BJ (cell line): ENCODE measurements at regions not wholly inside any gene's neighbourhood (a gene's known extent, or its start where the extent isn't known, plus 50 kb on each side); places are given as distances from the start of the nearest gene placed in this dataset.

Experiments used
- CTCF ChIA-PET: fragments of 350-600 bp; formaldehyde crosslinking; extraction: SDS; loops from one replicate; lab custom pipeline; 2021; ENCODE audit warnings: antibody characterized with exemption, inconsistent platforms; lab: Yijun Ruan, JAX
- POLR2A ChIA-PET: fragments of 300-600 bp; sonication (Branson Sonifier 250); formaldehyde crosslinking; extraction: SDS; loops from one replicate; lab custom pipeline; 2021; ENCODE audit warnings: antibody characterized with exemption; lab: Charles Lee
- DNase-seq: peaks from one replicate; pipeline ENCODE4 v3.0.0-alpha.2; 2011; ENCODE audit warnings: low read depth
- H3K27me3 ChIP-seq: 2 replicates; pipeline ENCODE4 v1.6.0; 2011; ENCODE audit warnings: low read length; ENCODE audit not compliant: control insufficient read depth, insufficient read depth
- H3K36me3 ChIP-seq: 2 replicates; pipeline ENCODE4 v1.5.1; 2011; ENCODE audit warnings: low read length; ENCODE audit not compliant: control insufficient read depth, insufficient read depth
- H3K4me3 ChIP-seq: 2 replicates; pipeline ENCODE4 v1.5.1; 2011; ENCODE audit warnings: low read depth, mild to moderate bottlenecking, control low read depth, low read length
- CTCF ChIP-seq: IDR thresholded peaks from 2 replicates; pipeline ENCODE4 v1.5.1; 2011; ENCODE audit warnings: low read depth, mild to moderate bottlenecking, control low read depth, inconsistent platforms, low read length, moderate library complexity; ENCODE audit not compliant: insufficient read depth

DNA sequence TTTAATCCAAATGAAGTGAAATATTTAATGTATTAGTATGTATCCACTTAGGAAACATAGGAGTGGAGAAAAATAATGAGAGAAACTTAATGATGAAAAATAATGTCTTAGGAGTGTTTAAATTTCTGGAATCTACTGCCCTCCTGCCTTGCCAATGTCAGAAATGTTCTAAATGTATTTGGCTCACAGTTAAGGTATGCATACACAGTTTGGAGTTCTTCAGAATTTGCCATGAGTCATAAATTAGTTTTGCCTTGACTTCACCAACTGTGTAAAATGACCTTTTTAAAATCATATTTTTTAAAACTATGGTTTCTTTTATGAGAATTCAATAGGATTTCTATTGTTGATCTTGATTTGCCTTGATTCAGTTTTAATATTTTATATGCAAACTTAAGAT is 191.7 kb upstream of the HSF2 start:
- no peak for TF ChIP-seq CTCF
- Histone ChIP-seq H3K4me3 (no peak overlapping the region), H3K36me3 (no peaks in the 10 kb centered on the region), H3K27me3 (no peaks in the 10 kb centered on the region)
- POLR2A ChIA-PET: no interaction called here
- CTCF ChIA-PET: no interaction called here
- no peak for DNase-seq

DNA sequence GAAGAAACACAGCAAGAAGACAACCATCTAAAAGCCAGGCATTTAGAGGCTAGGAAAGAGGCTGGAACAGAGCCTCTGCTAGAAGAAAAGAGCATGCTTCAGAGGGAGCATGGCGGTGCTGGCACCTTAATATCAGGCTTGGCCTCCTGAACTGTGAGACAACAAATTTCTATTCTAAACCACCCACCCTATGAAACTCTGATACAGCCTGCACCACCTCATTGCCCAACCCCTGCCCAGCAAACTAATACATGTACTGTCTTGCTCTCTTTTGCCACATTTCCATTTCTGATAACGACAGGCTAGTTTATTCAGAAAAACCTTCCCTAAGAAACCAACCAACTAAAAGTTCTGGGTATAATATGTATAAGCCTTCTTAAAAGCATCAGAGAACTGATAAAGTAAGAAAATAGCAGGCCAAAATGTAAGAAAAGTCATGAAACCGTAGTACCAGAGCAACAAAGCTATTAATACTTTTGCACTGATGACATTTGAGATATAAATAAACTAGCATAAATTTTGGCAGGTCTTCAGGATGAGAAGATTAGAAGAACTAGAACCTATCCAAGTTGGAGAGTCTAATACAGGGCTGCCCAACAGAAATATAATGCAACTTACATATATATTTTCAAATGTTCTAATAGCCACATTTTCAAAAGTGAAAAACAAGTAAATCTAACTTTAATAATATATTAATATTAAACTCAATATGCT is 184.7 kb upstream of the HSF2 start:
- H3K4me3 ChIP-seq: no peak overlapping the region
- TF ChIP-seq CTCF: no peak

GRCh38 chr6:122220254-122220653 is 179.2 kb upstream of the HSF2 start:
- CTCF ChIA-PET: no interaction called here
- H3K4me3 ChIP-seq: no peak overlapping the region
- no peak for TF ChIP-seq CTCF

More for the DNA sequence above, 184.7 kb upstream of the HSF2 start:
- Histone ChIP-seq H3K27me3 (no peaks in the 10 kb centered on the region), H3K36me3 (no peaks in the 10 kb centered on the region)
- POLR2A ChIA-PET: no interaction called here
- DNase-seq: no peak
- CTCF ChIA-PET: no interaction called here

GRCh38 chr6:122222761-122223160 is 176.7 kb upstream of the HSF2 start:
- DNase-seq: no peak
- H3K4me3 ChIP-seq: no peak overlapping the region
- CTCF ChIA-PET: no interaction called here
- POLR2A ChIA-PET: no interaction called here
- H3K36me3 ChIP-seq: no peaks in the 10 kb centered on the region
- H3K27me3 ChIP-seq: no peaks in the 10 kb centered on the region
- TF ChIP-seq CTCF: no peak

More at GRCh38 chr6:122220254-122220653, 179.2 kb upstream of the HSF2 start:
- POLR2A ChIA-PET: no interaction called here
- Histone ChIP-seq H3K27me3 (no peaks in the 10 kb centered on the region), H3K36me3 (no peaks in the 10 kb centered on the region)
- no peak for DNase-seq

- CTCF ChIA-PET: interaction anchor here (0.6 kb wide), 1 partner anchor 870 kb away, joined by 3 read pairs; no protein-coding TSS in a partner anchor
- DNase-seq: no peak
- no peaks in the 10 kb centered on the region for H3K27me3 ChIP-seq
- POLR2A ChIA-PET: no interaction called here
- H3K36me3 ChIP-seq: no peaks in the 10 kb centered on the region
- TF ChIP-seq CTCF: no peak
- no peak overlapping the region for H3K4me3 ChIP-seq
These were observed 176.2 kb upstream of the HSF2 start for GRCh38 chr6:122223251-122223650.
